ENCODE measurements at regions not wholly inside any gene's neighbourhood (a gene's known extent, or its start where the extent isn't known, plus 50 kb on each side); places are given as distances from the start of the nearest gene placed in this dataset.

- TF ChIP-seq, protein P1, sequence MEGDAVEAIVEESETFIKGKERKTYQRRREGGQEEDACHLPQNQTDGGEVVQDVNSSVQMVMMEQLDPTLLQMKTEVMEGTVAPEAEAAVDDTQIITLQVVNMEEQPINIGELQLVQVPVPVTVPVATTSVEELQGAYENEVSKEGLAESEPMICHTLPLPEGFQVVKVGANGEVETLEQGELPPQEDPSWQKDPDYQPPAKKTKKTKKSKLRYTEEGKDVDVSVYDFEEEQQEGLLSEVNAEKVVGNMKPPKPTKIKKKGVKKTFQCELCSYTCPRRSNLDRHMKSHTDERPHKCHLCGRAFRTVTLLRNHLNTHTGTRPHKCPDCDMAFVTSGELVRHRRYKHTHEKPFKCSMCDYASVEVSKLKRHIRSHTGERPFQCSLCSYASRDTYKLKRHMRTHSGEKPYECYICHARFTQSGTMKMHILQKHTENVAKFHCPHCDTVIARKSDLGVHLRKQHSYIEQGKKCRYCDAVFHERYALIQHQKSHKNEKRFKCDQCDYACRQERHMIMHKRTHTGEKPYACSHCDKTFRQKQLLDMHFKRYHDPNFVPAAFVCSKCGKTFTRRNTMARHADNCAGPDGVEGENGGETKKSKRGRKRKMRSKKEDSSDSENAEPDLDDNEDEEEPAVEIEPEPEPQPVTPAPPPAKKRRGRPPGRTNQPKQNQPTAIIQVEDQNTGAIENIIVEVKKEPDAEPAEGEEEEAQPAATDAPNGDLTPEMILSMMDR (IDR thresholded peaks at IDR 0.05) = no peak
- TF ChIP-seq POLR2A (IDR thresholded peaks at IDR 0.05) = no peak
These were observed 805.8 kb downstream of the PLOD2 start for GRCh38 chr3:145355206-145355605.

Measured in lower leg skin (tissue), 3 donors.